ENCODE measurements at regions not wholly inside any gene's neighbourhood (a gene's known extent, or its start where the extent isn't known, plus 50 kb on each side); places are given as distances from the start of the nearest gene placed in this dataset.

- no peak for TF ChIP-seq CTCF (IDR thresholded peaks at IDR 0.05)
- TF ChIP-seq EZH2 (IDR thresholded peaks at IDR 0.05; ENCODE audit: borderline replicate concordance, insufficient read depth, low read depth, low read length, poor library complexity, severe bottlenecking), result no peak
- H3K9me3 ChIP-seq (ENCODE audit: control extremely low read depth in 1 of 3, control insufficient read depth in 2 of 3, insufficient read depth in 1 of 3, low read length in 2 of 3), result peaks cover 0 to 4% (median 0%) of the 10 kb centered on the region in 3 donors
- H3K36me3 ChIP-seq (replicated peaks in 1 of 2; ENCODE audit: control extremely low read depth in 1 of 2, control insufficient read depth in 1 of 2, extremely low read depth in 1 of 2, insufficient read depth in 2 of 2, low read length in 1 of 2), result no peaks in the 10 kb centered on the region
- no peak overlapping the region for H3K27ac ChIP-seq (ENCODE audit: low read length in 2 of 2)
- H3K9ac ChIP-seq (ENCODE audit: low read length), result no peak overlapping the region
- H3K4me1 Mint-ChIP-seq, result no peaks in the 10 kb centered on the region
- H2AFZ ChIP-seq (ENCODE audit: insufficient read depth, low read depth, low read length, poor library complexity, severe bottlenecking), result no peak overlapping the region
- ChIA-PET POLR2A (no interaction called here), CTCF (no interaction called here)
- H3K4me2 ChIP-seq (replicated peaks; ENCODE audit: low read depth, low read length, poor library complexity, severe bottlenecking), result no peak overlapping the region
- H4K20me1 ChIP-seq (ENCODE audit: control insufficient read depth, insufficient read depth, low read length, poor library complexity, severe bottlenecking), result no peaks in the 10 kb centered on the region
- no peaks in the 10 kb centered on the region for H3K4me1 ChIP-seq (ENCODE audit: control insufficient read depth in 2 of 2, insufficient read depth in 2 of 2, low read length in 2 of 2)
- no peaks in the 10 kb centered on the region for H3K79me2 ChIP-seq (ENCODE audit: control insufficient read depth, insufficient read depth, low read length)
- intact Hi-C loops (cut with micrococcal nuclease), result no loop called here
- no peaks in the 10 kb centered on the region for H3K27me3 Mint-ChIP-seq
- H3K4me3 Mint-ChIP-seq, result no peak overlapping the region
- ATAC-seq (ENCODE audit: low read depth), result no peak
- peaks cover 3% of the 10 kb centered on the region for H3K9me3 Mint-ChIP-seq (ENCODE audit: insufficient read depth)
- whole genome bisulfite sequencing (ENCODE audit: insufficient coverage), result 100% methylated on average over 1 of the region's 2 CpGs
- DNase-seq, result no peak
- H3K27me3 ChIP-seq (replicated peaks in 1 of 4; ENCODE audit: control extremely low read depth in 1 of 4, control insufficient read depth in 3 of 4, insufficient read depth in 4 of 4, low read length in 3 of 4), result no peaks in the 10 kb centered on the region
- no peak overlapping the region for H3K4me3 ChIP-seq (ENCODE audit: control extremely low read depth in 1 of 5, extremely low read depth in 1 of 5, insufficient read depth in 1 of 5, low read depth in 2 of 5, low read length in 4 of 5)
- H3K27ac Mint-ChIP-seq, result no peak overlapping the region
These were observed 2269.7 kb downstream of the MAT2B start for GRCh38 chr5:165775111-165775510.

- H3K9me3 Mint-ChIP-seq (ENCODE audit: insufficient read depth), result peaks cover 6% of the 10 kb centered on the region
- Histone ChIP-seq H3K4me1 (ENCODE audit: control insufficient read depth in 2 of 2, insufficient read depth in 2 of 2, low read length in 2 of 2) (no peaks in the 10 kb centered on the region), H3K27ac (ENCODE audit: low read length in 2 of 2) (no peak overlapping the region), H2AFZ (ENCODE audit: insufficient read depth, low read depth, low read length, poor library complexity, severe bottlenecking) (no peak overlapping the region), H3K4me3 (ENCODE audit: control extremely low read depth in 1 of 5, extremely low read depth in 1 of 5, insufficient read depth in 1 of 5, low read depth in 2 of 5, low read length in 4 of 5) (no peak overlapping the region), H3K79me2 (ENCODE audit: control insufficient read depth, insufficient read depth, low read length) (no peaks in the 10 kb centered on the region), H3K36me3 (replicated peaks in 1 of 2; ENCODE audit: control extremely low read depth in 1 of 2, control insufficient read depth in 1 of 2, extremely low read depth in 1 of 2, insufficient read depth in 2 of 2, low read length in 1 of 2) (no peaks in the 10 kb centered on the region), H3K4me2 (replicated peaks; ENCODE audit: low read depth, low read length, poor library complexity, severe bottlenecking) (no peak overlapping the region), H4K20me1 (ENCODE audit: control insufficient read depth, insufficient read depth, low read length, poor library complexity, severe bottlenecking) (no peaks in the 10 kb centered on the region), H3K9me3 (ENCODE audit: control extremely low read depth in 1 of 3, control insufficient read depth in 2 of 3, insufficient read depth in 1 of 3, low read length in 2 of 3) (peaks cover 0 to 7% (median 0%) of the 10 kb centered on the region in 3 donors), H3K27me3 (replicated peaks in 1 of 4; ENCODE audit: control extremely low read depth in 1 of 4, control insufficient read depth in 3 of 4, insufficient read depth in 4 of 4, low read length in 3 of 4) (no peaks in the 10 kb centered on the region), H3K9ac (ENCODE audit: low read length) (no peak overlapping the region)
- no peak for DNase-seq
- no peaks in the 10 kb centered on the region for H3K4me1 Mint-ChIP-seq
- TF ChIP-seq EZH2 (IDR thresholded peaks at IDR 0.05; ENCODE audit: borderline replicate concordance, insufficient read depth, low read depth, low read length, poor library complexity, severe bottlenecking) (no peak), CTCF (IDR thresholded peaks at IDR 0.05) (no peak)
- no CpG with 5 or more reads among the region's 1 CpG for WGBS (ENCODE audit: insufficient coverage)
- no peak overlapping the region for H3K27ac Mint-ChIP-seq
- no peak overlapping the region for H3K4me3 Mint-ChIP-seq
- ATAC-seq (ENCODE audit: low read depth), result no peak
- H3K27me3 Mint-ChIP-seq, result no peaks in the 10 kb centered on the region
- intact Hi-C loops (cut with micrococcal nuclease), result no loop called here
- ChIA-PET POLR2A (no interaction called here), CTCF (no interaction called here)
These were observed 2274.1 kb downstream of the MAT2B start for GRCh38 chr5:165779505-165779904.
